GM21576 (cell line): ENCODE measurements at regions not wholly inside any gene's neighbourhood (a gene's known extent, or its start where the extent isn't known, plus 50 kb on each side); places are given as distances from the start of the nearest gene placed in this dataset.

Experiments
- ATAC-seq: cut with Tn5 transposase; IDR thresholded peaks from one replicate; pipeline ENCODE4 v1.9.1; 2021; ENCODE audit warnings: mild to moderate bottlenecking, moderate library complexity; ENCODE audit not compliant: unreplicated experiment

GRCh38 chr10:78263521-78263988 is 229.9 kb downstream of the RPS24 start:
- no peak for ATAC-seq

GRCh38 chr10:78264361-78264760 is 230.7 kb downstream of the RPS24 start:
- no peak for ATAC-seq

GRCh38 chr10:78266741-78267469 is 233.2 kb downstream of the RPS24 start:
- ATAC-seq, result no peak

GRCh38 chr10:78267598-78267997 is 233.9 kb downstream of the RPS24 start:
- no peak for ATAC-seq

- no peak for ATAC-seq
Observed at GRCh38 chr10:78269060-78269459, 235.4 kb downstream of the RPS24 start.

- ATAC-seq, result no peak
Observed at GRCh38 chr10:78272329-78272728, 238.7 kb downstream of the RPS24 start.

GRCh38 chr10:78274491-78274890 is 240.8 kb downstream of the RPS24 start:
- ATAC-seq, result no peak

GRCh38 chr10:78276139-78276538 is 242.5 kb downstream of the RPS24 start:
- no peak for ATAC-seq

- ATAC-seq, result no peak
Observed at GRCh38 chr10:78277314-78278057, 243.8 kb downstream of the RPS24 start.

- no peak for ATAC-seq
Observed at GRCh38 chr10:78278058-78278404, 244.4 kb downstream of the RPS24 start.

GRCh38 chr10:78279756-78280155 is 246.1 kb downstream of the RPS24 start:
- ATAC-seq, result no peak

- no peak for ATAC-seq
Observed at GRCh38 chr10:78280604-78281003, 246.9 kb downstream of the RPS24 start.

GRCh38 chr10:78281627-78282026 is 248.0 kb downstream of the RPS24 start:
- no peak for ATAC-seq

- no peak for ATAC-seq
Observed at GRCh38 chr10:78283069-78283682, 249.5 kb downstream of the RPS24 start.

- ATAC-seq, result no peak
Observed at GRCh38 chr10:78284381-78284780, 250.7 kb downstream of the RPS24 start.

- no peak for ATAC-seq
Observed at GRCh38 chr10:78285226-78285625, 251.6 kb downstream of the RPS24 start.

GRCh38 chr10:78286186-78286585 is 252.5 kb downstream of the RPS24 start:
- no peak for ATAC-seq

- no peak for ATAC-seq
Observed at GRCh38 chr10:78286668-78287067, 253.0 kb downstream of the RPS24 start.

GRCh38 chr10:78287618-78288017 is 254.0 kb downstream of the RPS24 start:
- no peak for ATAC-seq

GRCh38 chr10:78288663-78289062 is 255.0 kb downstream of the RPS24 start:
- ATAC-seq, result no peak

- ATAC-seq, result no peak
Observed at GRCh38 chr10:78290131-78290750, 256.6 kb downstream of the RPS24 start.
